GM12873 (cell line): ENCODE measurements at regions not wholly inside any gene's neighbourhood (a gene's known extent, or its start where the extent isn't known, plus 50 kb on each side); places are given as distances from the start of the nearest gene placed in this dataset.

ENCODE experiments used
- TF ChIP-seq, protein P1 (sequence below): IDR thresholded peaks from 2 replicates; pipeline ENCODE4 v1.5.1; 2012; ENCODE audit warnings: low read depth, mild to moderate bottlenecking, moderate library complexity, low read length, control low read depth; ENCODE audit not compliant: insufficient read depth; ENCODE audit errors: missing control alignments

GRCh38 chr11:116390963-116391362 lies 381.8 kb downstream of the BUD13 start:
- TF ChIP-seq, protein P1, sequence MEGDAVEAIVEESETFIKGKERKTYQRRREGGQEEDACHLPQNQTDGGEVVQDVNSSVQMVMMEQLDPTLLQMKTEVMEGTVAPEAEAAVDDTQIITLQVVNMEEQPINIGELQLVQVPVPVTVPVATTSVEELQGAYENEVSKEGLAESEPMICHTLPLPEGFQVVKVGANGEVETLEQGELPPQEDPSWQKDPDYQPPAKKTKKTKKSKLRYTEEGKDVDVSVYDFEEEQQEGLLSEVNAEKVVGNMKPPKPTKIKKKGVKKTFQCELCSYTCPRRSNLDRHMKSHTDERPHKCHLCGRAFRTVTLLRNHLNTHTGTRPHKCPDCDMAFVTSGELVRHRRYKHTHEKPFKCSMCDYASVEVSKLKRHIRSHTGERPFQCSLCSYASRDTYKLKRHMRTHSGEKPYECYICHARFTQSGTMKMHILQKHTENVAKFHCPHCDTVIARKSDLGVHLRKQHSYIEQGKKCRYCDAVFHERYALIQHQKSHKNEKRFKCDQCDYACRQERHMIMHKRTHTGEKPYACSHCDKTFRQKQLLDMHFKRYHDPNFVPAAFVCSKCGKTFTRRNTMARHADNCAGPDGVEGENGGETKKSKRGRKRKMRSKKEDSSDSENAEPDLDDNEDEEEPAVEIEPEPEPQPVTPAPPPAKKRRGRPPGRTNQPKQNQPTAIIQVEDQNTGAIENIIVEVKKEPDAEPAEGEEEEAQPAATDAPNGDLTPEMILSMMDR = no peak

DNA sequence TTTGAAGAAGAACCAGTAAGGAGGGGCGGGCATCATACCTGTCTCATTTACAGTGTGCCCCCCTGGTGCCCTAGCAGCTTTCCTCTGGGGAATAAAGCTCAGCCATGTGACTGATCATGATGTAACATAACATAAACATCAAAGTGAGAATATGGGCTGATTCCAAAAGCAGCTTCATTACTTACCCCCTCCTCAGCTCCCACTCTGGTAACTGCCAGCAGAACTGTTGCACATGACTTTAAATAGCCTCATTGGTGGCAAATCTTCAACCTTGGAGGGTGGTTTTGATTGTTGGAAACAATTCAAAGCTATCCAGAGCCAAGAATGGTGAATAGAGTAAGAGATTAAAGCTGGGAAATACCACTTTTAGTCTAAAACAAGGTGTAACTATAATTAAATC lies 384.6 kb downstream of the BUD13 start:
- TF ChIP-seq, protein P1 = no peak

DNA sequence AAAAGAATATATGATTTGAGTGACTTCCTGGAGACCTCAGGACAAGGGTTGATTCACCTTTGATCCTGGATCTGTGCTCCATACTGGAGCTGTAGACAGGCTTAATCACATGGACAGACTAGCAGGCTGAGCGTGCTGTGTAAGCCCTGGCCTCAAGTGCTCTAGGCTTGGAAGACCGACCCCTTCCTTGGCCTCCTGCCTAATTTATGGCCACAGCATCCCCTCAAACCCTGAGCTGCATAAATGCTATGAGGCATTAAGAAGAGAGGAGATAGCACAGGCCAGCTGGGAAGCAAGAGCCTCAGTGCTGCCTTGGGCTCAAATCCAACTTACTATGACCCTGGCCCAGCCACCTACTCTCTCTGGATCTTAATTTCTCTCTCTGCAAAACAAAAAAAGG lies 385.1 kb downstream of the BUD13 start:
- TF ChIP-seq, protein P1 = no peak

- TF ChIP-seq, protein P1 = no peak
These were observed 386.6 kb downstream of the BUD13 start for GRCh38 chr11:116386118-116386699.

GRCh38 chr11:116384876-116385275 lies 387.9 kb downstream of the BUD13 start:
- TF ChIP-seq, protein P1 = no peak

- TF ChIP-seq, protein P1 = no peak
These were observed 388.4 kb downstream of the BUD13 start for GRCh38 chr11:116384407-116384806.

DNA sequence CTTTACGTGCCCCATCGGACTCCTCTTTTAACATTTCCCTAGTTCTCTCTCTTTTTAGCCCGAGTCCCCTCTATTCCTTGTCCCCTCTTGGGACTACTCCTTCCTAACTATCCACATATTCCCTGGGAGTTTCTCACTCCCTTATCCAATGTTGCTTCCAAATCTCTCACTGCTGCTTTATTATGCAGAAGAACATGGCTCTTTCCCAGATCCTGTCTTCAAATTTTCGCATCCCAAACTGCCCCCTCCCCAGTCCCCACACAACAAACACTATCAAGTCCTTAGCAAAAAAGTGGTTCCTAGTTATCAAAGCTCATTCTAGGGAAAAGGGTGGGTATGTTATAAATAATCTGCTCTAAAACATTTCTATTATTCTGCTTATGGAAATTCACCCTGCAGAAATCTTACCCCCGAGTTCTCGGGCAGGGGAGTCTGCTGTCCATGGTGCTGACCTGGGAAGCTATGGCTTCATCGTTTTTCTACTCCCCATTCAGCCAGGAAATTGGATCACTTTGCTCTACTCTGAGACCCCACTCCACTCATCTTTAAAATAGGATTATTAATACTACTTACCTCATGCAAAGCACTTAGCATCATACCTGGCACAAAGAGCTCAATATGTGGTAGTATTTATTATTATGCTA lies 393.5 kb downstream of the BUD13 start:
- TF ChIP-seq, protein P1 = no peak
